ENCODE measurements at regions not wholly inside any gene's neighbourhood (a gene's known extent, or its start where the extent isn't known, plus 50 kb on each side); places are given as distances from the start of the nearest gene placed in this dataset.

DNA sequence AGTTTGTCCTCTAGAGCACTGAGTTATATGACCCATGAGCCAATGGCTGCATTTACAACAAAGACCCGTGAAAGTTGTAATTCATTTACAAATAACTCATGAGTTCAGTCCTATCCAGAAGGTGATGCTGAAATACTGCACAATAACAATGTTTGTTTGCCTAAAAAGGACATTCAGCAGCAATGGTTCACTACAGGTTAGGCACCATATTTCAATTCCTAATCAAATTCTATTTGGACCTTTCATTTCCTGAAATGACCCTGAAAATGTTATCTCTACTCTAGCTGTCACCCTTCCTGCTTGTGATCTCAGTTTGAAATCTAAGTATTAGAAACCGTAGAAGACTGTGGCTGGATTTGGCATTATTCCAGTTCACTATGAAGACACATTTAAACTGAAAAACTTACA, 191.2 kb upstream of the SAMSN1 start:
- no CpG with 5 or more reads among the region's 2 CpGs for WGBS (ENCODE audit: extremely low coverage, insufficient read length, low lambda C conversion rate)
- H4K5ac ChIP-seq (ENCODE audit: insufficient read length, low read depth, low read length), result no peak overlapping the region
- no peaks in the 10 kb centered on the region for H3K79me1 ChIP-seq (ENCODE audit: insufficient read depth, low read depth, low read length, poor library complexity, severe bottlenecking)

More for the DNA sequence above, 191.2 kb upstream of the SAMSN1 start:
- H2BK12ac ChIP-seq (ENCODE audit: insufficient read length, low read depth, low read length), result no peak overlapping the region
- no peak overlapping the region for H3K18ac ChIP-seq (ENCODE audit: insufficient read length, low read depth, low read length)
- H4K20me1 ChIP-seq (ENCODE audit: control insufficient read depth, insufficient read depth, insufficient read length), result no peaks in the 10 kb centered on the region
- no peak overlapping the region for H2BK120ac ChIP-seq (ENCODE audit: low read depth, low read length, poor library complexity, severe bottlenecking)
- H3K27ac ChIP-seq (ENCODE audit: insufficient read length, low read depth, low read length), result no peak overlapping the region
- no peak overlapping the region for H2AFZ ChIP-seq (ENCODE audit: low read length)
- no peaks in the 10 kb centered on the region for H3K9me3 ChIP-seq (ENCODE audit: control insufficient read depth, low read depth, low read length)
- H3K14ac ChIP-seq (ENCODE audit: insufficient read depth, low read length), result no peak overlapping the region
- Mint-ChIP-seq H3K27ac (no peak overlapping the region), H3K4me1 (peaks cover 7 to 11% of the 10 kb centered on the region in 2 experiments), H3K27me3 (ENCODE audit: low read depth) (no peaks in the 10 kb centered on the region), H3K4me3 (no peak overlapping the region), H3K9me3 (peaks cover 0 to 5% of the 10 kb centered on the region in 2 experiments; a peak in 2 of 5 replicates), H3K36me3 (ENCODE audit: insufficient read depth in 1 of 3, low read depth in 3 of 3) (no peaks in the 10 kb centered on the region; a peak in 1 of 7 replicates)
- no peak overlapping the region for H3K4ac ChIP-seq (ENCODE audit: low read depth, low read length)
- H3T11ph ChIP-seq (ENCODE audit: low read length), result no peak overlapping the region
- H3K79me2 ChIP-seq (ENCODE audit: insufficient read depth, low read length), result no peaks in the 10 kb centered on the region
- H3K4me2 ChIP-seq (ENCODE audit: insufficient read depth, insufficient read length, low read length), result no peak overlapping the region
- H3K56ac ChIP-seq (ENCODE audit: insufficient read length, low read depth, low read length), result no peak overlapping the region
- TF ChIP-seq, protein P1, sequence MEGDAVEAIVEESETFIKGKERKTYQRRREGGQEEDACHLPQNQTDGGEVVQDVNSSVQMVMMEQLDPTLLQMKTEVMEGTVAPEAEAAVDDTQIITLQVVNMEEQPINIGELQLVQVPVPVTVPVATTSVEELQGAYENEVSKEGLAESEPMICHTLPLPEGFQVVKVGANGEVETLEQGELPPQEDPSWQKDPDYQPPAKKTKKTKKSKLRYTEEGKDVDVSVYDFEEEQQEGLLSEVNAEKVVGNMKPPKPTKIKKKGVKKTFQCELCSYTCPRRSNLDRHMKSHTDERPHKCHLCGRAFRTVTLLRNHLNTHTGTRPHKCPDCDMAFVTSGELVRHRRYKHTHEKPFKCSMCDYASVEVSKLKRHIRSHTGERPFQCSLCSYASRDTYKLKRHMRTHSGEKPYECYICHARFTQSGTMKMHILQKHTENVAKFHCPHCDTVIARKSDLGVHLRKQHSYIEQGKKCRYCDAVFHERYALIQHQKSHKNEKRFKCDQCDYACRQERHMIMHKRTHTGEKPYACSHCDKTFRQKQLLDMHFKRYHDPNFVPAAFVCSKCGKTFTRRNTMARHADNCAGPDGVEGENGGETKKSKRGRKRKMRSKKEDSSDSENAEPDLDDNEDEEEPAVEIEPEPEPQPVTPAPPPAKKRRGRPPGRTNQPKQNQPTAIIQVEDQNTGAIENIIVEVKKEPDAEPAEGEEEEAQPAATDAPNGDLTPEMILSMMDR (conservative IDR thresholded peaks at IDR 0.05), result no peak
- H2BK20ac ChIP-seq (ENCODE audit: low read depth, low read length, poor library complexity, severe bottlenecking), result no peak overlapping the region
- no peak overlapping the region for H2BK5ac ChIP-seq (ENCODE audit: insufficient read length, low read length)
- H3K27me3 ChIP-seq (ENCODE audit: insufficient read depth, low read length), result no peaks in the 10 kb centered on the region
- no peak overlapping the region for H2AK5ac ChIP-seq (ENCODE audit: insufficient read length, low read length)
- no peaks in the 10 kb centered on the region for H3K23me2 ChIP-seq (ENCODE audit: insufficient read length, low read depth, low read length, poor library complexity, severe bottlenecking)
- H3K4me1 ChIP-seq (ENCODE audit: insufficient read depth, low read length), result no peaks in the 10 kb centered on the region
- H2BK15ac ChIP-seq (ENCODE audit: low read depth, low read length), result no peak overlapping the region
- no peak overlapping the region for H4K91ac ChIP-seq (ENCODE audit: insufficient read length, low read depth, low read length)
- H3K9ac ChIP-seq (ENCODE audit: extremely low read depth, insufficient read length, low read length), result no peak overlapping the region
- H4K8ac ChIP-seq (replicated peaks; ENCODE audit: insufficient read length, low read depth, low read length), result no peak overlapping the region
- H3K23ac ChIP-seq (ENCODE audit: insufficient read length, low read depth, low read length), result no peak overlapping the region
- no peak for DNase-seq

Measured in H9 (cell line).